GM19351 (cell line): ENCODE measurements at regions not wholly inside any gene's neighbourhood (a gene's known extent, or its start where the extent isn't known, plus 50 kb on each side); places are given as distances from the start of the nearest gene placed in this dataset.

Experiments used
- ATAC-seq: cut with Tn5 transposase; IDR thresholded peaks from one replicate; pipeline ENCODE4 v1.9.1; 2021; ENCODE audit warnings: mild to moderate bottlenecking, moderate library complexity; ENCODE audit not compliant: unreplicated experiment

GRCh38 chr2:160672211-160672610 is 178.6 kb upstream of the RBMS1 start:
- ATAC-seq = no peak

GRCh38 chr2:160674146-160674750 is 180.6 kb upstream of the RBMS1 start:
- no peak for ATAC-seq

DNA sequence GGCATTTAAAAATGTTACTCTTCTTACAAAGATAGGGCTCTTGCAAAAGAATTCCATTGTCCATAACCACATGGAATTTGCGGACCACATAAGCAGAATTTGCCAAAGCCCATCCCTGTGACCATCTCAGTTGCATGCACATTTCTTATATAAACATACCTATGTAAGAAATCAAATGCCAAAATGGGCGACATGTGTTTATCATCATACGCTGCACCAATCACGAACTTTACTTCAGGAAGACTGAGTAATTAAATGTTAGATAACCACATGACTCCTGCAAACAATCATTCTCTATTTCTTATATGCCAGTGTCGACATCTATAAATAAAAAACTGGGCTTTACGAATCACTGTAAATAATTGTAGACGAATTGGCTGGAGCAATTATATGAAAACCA is 186.1 kb upstream of the RBMS1 start:
- no peak for ATAC-seq

GRCh38 chr2:160680294-160680693 is 186.7 kb upstream of the RBMS1 start:
- no peak for ATAC-seq

DNA sequence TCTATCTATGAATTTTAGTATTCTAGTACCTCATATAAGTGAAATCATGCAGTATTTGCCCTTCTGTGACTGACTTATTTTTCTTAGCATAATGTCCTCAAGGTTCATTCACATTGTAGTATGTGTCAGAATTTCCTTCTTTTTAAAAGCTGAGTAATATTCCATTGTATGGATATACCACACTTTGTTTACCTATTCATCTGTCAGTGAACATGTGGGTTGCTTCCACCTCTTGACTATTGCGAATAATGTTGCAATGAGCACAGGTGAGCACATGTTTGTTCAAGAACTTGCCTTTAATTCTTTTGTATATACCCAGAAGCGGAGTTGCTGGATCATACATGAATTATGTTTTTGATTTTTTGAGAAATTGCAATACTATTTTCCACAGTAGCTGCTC is 187.4 kb upstream of the RBMS1 start:
- ATAC-seq = no peak

DNA sequence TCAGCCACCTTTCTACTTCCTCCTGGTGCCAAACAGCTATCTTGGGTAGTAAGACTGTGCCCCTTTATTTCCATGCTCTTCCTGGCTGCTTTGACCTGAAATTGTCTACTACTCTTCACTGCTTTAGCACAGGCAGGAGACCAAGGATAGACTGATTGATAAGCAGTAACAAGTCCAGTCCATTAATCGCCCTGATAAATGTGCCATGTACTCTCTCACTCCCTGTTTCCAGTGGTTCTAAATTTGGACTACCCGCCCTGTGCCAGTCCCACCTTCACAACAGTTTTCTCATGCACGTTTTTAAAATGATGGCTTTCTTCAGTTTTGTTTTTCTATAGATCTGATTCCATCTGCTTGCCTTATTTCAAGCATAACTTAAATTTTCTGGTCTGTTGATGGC is 189.6 kb upstream of the RBMS1 start:
- ATAC-seq = no peak

GRCh38 chr2:160687629-160688028 is 194.0 kb upstream of the RBMS1 start:
- no peak for ATAC-seq

- no peak for ATAC-seq
Measured at GRCh38 chr2:160689441-160689840, 195.8 kb upstream of the RBMS1 start.

- ATAC-seq = no peak
Measured at GRCh38 chr2:160694221-160694620, 200.6 kb upstream of the RBMS1 start.

GRCh38 chr2:160694631-160695030 is 201.0 kb upstream of the RBMS1 start:
- ATAC-seq = no peak

DNA sequence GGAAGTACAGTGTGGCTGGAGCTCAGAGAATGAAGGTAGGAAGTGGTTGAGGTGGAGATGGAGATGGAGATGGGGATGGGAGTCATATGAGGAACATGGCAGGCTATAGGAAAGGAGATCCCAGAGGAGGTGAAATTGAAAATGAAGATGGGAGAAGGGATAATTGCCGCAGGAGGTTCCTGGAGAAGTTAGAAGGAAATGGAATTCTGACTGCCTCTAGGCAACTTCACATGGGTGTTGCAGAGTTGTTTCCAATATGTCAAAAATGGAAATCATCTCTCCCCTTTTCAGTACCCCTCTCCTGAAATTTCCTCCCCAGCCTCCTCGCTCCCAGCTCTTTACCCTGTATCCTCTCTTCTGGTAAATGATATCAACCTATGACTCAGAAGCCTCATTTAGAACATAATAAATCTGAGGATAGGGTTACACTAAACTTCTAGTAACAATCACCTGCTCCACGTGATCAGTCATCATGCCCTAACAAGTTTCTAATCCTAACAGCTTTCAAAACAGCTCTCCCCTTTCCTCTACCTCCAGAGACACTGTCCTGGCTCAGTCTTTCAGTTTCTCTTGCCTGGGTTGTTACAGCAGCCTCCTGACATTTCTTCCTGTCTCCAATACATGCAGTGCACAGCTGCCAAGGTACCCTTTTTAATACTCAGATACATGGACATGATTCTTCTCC is 201.9 kb upstream of the RBMS1 start:
- no peak for ATAC-seq

DNA sequence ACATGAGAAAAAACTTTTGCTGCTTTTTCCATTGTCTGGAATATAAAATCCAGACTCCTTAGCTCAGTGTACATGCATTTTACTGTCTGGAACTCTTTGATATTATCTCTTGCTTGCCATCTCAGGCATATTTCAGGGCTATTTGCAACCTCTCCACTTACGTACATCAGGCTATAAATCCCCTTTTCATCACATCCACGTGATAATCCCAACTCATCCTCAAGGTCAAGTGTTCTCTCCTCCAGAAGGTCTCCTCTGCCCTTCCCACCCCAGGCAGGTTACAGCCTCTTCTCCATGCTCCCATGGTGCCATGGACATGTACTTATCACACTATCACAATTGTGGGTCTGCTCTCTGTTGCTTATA is 202.5 kb upstream of the RBMS1 start:
- no peak for ATAC-seq

- no peak for ATAC-seq
Measured at GRCh38 chr2:160697817-160698216, 204.2 kb upstream of the RBMS1 start.

- no peak for ATAC-seq
Measured at GRCh38 chr2:160700021-160700814, 206.6 kb upstream of the RBMS1 start.

DNA sequence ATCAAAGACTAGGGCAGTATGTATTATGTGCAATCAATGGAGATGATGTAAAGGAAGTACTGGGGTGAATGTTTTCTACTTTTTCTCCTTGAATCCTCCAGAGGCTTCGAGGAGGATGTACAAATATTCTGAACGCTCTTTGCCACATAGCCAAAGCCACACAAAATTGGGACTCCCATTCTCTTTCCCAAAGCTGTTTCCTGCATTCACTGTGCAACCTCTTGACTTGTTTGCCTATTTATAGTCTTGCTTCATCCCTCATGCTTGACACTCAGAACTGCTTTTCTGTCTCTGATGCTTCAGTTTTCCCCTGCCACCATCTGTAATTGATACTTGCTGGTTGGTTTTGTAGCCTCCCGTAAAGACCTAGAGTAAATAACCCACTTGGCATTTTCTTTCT is 208.2 kb upstream of the RBMS1 start:
- no peak for ATAC-seq

- ATAC-seq = no peak
Measured at GRCh38 chr2:160702754-160703153, 209.1 kb upstream of the RBMS1 start.

DNA sequence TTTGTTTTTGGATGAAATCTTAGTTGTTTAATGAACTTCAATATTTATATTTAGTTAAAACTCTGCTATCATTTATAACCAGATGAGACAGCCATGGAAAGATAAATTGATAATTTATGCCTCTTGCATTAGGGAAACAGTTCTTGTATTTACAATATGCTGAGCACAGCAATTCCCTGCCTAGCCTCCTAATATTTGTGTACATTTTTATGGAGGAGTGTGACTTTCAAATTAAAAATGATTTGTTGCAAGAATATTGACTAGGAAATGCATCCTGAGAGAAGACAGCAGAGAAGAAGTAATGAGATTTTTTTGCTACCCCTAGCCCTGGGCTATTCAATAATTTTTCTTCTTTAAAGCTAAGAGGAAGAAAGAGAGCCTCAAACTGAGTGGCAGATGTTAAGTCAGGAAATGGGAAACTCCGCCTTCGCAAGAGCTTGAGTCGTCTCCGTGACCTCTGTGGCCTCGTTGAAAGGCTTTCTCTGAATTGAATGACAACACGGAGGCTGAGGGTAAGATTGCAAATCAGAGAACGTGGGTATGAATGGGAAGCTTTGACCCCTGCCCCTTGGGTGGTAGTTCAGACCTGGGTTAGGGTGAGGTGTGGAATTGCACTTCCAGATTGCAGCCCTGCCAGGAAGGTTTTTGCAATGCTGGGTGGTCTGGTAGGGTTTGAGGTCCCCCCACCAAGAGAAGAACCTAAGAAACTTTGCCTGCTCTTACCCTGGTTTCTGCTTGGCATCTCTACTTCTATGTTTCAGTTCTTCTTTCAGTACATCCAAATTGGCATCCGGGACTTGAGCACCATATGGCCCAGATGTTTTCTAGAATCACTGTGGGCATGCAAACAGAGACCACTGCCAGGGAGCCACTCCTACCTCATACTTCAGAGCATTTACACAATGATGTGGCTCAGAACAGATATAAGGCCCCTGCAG is 210.3 kb upstream of the RBMS1 start:
- peak; percentile 90 for ATAC-seq

- ATAC-seq = no peak
Measured at GRCh38 chr2:160715428-160715827, 221.8 kb upstream of the RBMS1 start.

GRCh38 chr2:160719116-160719515 is 225.5 kb upstream of the RBMS1 start:
- no peak for ATAC-seq

- ATAC-seq = no peak
Measured at GRCh38 chr2:160720098-160720497, 226.5 kb upstream of the RBMS1 start.
